Peyer's patch (tissue), 4 donors: ENCODE measurements at regions not wholly inside any gene's neighbourhood (a gene's known extent, or its start where the extent isn't known, plus 50 kb on each side); places are given as distances from the start of the nearest gene placed in this dataset.

Source experiments
- CTCF ChIP-seq, 6 experiments: fragments of 450-650 bp in 4 of 6; fragments of 200-600 bp in 2 of 6; sonication (generic) in 1 of 6; IDR thresholded peaks; one replicate each; pipeline ENCODE4 v1.5.1; 2017 to 2019; ENCODE audit warnings: antibody characterized with exemption in 6 of 6, mild to moderate bottlenecking in 3 of 6, moderate library complexity in 1 of 6
- POLR2A ChIP-seq, 2 donors: fragments of 450-650 bp; IDR thresholded peaks; one replicate each; pipeline ENCODE4 v1.5.1; 2017; ENCODE audit warnings: antibody characterized with exemption in 2 of 2, mild to moderate bottlenecking in 2 of 2, moderate library complexity in 2 of 2

GRCh38 chr6:5878792-5879191 is 127.9 kb downstream of the NRN1 start:
- no peak for TF ChIP-seq CTCF (IDR thresholded peaks at IDR 0.05)
- TF ChIP-seq POLR2A (IDR thresholded peaks at IDR 0.05), result no peak
